ENCODE measurements at regions not wholly inside any gene's neighbourhood (a gene's known extent, or its start where the extent isn't known, plus 50 kb on each side); places are given as distances from the start of the nearest gene placed in this dataset.

DNA sequence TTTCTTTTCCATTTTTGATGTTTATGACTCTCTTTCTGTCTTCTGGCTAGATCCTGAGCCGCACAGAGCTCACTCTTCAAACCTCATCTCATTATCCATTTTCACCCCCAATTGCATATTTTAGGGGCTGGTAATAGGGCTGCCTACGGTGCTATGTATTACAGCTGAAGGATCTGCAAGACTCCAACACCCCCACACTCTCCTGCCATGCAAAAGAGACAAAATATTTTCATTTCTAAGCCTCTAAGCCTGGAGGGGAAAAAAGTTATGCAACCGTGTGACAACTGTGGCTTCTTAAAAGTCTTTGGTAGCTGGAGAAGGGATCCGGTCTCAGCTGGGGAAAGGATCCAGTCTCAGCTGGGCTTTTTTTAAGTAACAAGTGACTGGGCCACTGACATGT lies 311.6 kb downstream of the NPHP4 start:
- TF ChIP-seq, protein P1, sequence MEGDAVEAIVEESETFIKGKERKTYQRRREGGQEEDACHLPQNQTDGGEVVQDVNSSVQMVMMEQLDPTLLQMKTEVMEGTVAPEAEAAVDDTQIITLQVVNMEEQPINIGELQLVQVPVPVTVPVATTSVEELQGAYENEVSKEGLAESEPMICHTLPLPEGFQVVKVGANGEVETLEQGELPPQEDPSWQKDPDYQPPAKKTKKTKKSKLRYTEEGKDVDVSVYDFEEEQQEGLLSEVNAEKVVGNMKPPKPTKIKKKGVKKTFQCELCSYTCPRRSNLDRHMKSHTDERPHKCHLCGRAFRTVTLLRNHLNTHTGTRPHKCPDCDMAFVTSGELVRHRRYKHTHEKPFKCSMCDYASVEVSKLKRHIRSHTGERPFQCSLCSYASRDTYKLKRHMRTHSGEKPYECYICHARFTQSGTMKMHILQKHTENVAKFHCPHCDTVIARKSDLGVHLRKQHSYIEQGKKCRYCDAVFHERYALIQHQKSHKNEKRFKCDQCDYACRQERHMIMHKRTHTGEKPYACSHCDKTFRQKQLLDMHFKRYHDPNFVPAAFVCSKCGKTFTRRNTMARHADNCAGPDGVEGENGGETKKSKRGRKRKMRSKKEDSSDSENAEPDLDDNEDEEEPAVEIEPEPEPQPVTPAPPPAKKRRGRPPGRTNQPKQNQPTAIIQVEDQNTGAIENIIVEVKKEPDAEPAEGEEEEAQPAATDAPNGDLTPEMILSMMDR (conservative IDR thresholded peaks at IDR 0.05 in 1 of 2, IDR thresholded peaks at IDR 0.05 in 1 of 2; ENCODE audit: low read depth in 1 of 2, low read length in 2 of 2): no peak
- TF ChIP-seq EZH2 (IDR thresholded peaks at IDR 0.05; ENCODE audit: low read length, missing control alignments): no peak

Measured in fibroblast of lung (primary cell).